ENCODE measurements at regions not wholly inside any gene's neighbourhood (a gene's known extent, or its start where the extent isn't known, plus 50 kb on each side); places are given as distances from the start of the nearest gene placed in this dataset.

GRCh38 chrX:131778269-131779218, 234.7 kb downstream of the OR13H1 start:
- peak in 1 of 4 experiments; percentile 54 for DNase-seq (ENCODE audit: low read depth in 4 of 4, low spot score in 1 of 4)

GRCh38 chrX:131779306-131779705, 235.4 kb downstream of the OR13H1 start:
- no peak for DNase-seq (ENCODE audit: low read depth in 4 of 4, low spot score in 1 of 4)

DNA sequence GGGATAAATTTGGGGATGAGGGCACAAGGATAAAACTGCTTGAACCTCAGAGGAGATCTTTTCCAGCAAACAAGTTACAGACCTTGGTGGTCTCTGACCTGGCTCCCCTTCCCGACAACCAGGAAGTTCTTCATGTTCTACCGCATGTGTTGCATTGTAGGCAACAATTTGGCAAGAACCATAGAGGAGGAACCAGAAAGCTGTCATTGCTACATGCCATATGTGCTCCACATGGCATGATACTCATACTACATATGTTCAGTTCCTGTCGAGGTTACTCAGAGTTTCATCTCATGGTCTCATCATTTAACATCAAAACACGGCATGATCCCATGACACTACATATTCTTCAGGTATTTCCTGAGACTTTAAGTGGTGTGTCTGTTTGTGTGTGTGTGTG, 235.9 kb downstream of the OR13H1 start:
- DNase-seq (ENCODE audit: low read depth in 4 of 4, low spot score in 1 of 4), result no peak

- no peak for DNase-seq (ENCODE audit: low read depth in 4 of 4, low spot score in 1 of 4)
Measured at GRCh38 chrX:131782646-131783045, 238.8 kb downstream of the OR13H1 start.

- DNase-seq (ENCODE audit: low read depth in 4 of 4, low spot score in 1 of 4), result peak in 1 of 4 experiments; percentile 46
Measured at GRCh38 chrX:131783555-131784308, 239.4 kb upstream of the STK26 start.

- no peak for DNase-seq (ENCODE audit: low read depth in 4 of 4, low spot score in 1 of 4)
Measured at GRCh38 chrX:131789664-131790063, 233.4 kb upstream of the STK26 start.

- no peak for DNase-seq (ENCODE audit: low read depth in 4 of 4, low spot score in 1 of 4)
Measured at GRCh38 chrX:131791608-131792355, 231.3 kb upstream of the STK26 start.

DNA sequence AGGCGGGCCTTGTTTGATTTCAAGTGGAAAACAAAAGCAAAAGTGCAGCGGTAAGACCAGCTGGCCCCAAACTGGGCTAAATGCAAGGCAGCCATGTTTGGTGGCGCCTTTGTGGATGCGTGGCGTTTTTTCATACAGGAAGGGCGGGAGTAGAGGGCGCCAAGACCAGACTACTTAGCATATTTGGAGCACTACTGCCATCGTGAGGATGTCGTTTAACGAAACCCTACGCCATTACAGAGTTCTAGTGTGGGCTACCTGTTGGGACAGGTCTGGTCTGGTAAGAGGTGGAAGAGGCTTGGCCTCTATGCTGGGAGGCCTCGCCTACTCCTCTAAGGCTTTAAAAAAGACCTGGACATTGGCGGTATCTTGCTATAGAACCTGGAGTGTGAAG, 230.7 kb upstream of the STK26 start:
- peak in 1 of 4 experiments; percentile 72 for DNase-seq (ENCODE audit: low read depth in 4 of 4, low spot score in 1 of 4)

GRCh38 chrX:131792789-131793462, 230.2 kb upstream of the STK26 start:
- peak in 1 of 4 experiments; percentile 80 for DNase-seq (ENCODE audit: low read depth in 4 of 4, low spot score in 1 of 4)

DNA sequence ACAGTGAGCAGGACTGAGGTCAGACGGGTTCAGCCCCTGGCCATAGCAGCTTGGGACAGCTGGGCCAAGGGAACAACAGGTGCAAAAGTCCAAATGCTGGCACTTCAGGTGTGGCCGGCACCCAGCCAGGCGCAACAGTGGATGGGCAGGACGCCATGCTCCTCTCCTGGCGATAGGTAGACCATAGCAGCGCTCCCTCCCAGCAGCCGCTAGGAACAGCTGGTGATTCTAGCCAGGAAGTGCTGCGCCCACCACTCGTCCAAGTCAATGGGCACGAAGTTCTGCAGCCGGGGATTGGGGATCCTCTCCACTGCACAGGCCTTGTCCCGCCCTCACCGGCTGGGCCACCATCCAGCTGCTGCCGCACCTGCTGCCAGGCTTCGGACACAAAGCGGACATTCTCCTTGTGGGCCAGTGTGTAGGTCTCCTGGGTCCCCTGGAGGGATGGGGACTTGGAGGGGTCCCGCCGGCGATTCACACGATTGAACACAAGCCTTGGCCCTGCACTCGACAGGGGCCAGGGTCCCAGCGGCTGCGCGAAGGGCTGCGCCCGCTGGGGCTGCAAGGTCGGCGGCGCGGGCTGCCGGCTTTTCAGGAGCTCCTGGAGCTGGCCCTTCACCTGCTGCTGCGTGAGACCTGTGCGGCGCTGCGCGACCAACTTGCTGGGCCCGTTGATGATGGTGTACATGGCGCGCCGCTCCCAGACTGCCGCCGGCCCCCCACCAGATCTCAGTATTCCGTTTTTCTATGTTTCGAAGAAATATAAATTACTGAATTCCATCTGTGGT, 227.5 kb upstream of the STK26 start:
- DNase-seq (ENCODE audit: low read depth in 4 of 4, low spot score in 1 of 4), result no peak

GRCh38 chrX:131801066-131801465, 222.0 kb upstream of the STK26 start:
- DNase-seq (ENCODE audit: low read depth in 4 of 4, low spot score in 1 of 4), result no peak

GRCh38 chrX:131801911-131802310, 221.2 kb upstream of the STK26 start:
- DNase-seq (ENCODE audit: low read depth in 4 of 4, low spot score in 1 of 4), result no peak

DNA sequence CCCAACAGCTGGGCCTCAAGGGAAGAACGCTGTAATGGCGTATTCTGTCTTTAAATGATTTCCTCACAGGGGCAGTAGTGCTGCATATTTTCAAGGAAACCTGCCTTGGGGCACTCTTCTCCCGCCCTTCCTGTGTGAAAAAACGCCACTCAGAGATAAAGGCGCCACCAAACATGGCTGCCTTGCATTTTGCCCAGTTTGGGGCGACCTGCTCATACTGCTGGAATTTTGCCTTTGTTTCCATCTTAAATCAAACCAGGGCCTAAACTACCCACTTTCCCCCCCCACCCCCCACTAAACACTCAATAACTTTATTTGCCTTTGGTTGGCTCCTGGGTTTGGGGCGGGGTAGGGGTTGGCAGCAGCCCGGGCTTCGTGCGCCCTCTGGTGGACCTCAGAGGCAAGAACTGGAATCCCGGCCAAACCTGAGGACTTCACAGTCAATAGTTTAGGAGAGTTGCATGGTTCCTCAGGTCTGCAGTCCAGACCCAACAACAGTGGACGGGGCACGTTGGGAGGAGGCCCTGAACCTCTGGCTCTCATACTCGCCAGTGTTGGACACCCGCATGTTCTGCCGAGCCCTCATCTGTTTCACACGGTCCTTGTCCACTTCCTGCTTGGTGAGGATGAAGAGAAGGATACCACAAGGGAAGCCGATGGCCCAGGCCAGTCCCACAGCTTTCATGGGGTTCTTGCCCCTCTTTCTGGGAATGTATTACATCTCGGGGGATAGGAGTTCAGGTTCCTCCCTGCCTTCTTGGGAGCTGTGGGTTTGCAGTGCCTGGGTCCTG, 220.1 kb upstream of the STK26 start:
- DNase-seq (ENCODE audit: low read depth in 4 of 4, low spot score in 1 of 4), result no peak

DNA sequence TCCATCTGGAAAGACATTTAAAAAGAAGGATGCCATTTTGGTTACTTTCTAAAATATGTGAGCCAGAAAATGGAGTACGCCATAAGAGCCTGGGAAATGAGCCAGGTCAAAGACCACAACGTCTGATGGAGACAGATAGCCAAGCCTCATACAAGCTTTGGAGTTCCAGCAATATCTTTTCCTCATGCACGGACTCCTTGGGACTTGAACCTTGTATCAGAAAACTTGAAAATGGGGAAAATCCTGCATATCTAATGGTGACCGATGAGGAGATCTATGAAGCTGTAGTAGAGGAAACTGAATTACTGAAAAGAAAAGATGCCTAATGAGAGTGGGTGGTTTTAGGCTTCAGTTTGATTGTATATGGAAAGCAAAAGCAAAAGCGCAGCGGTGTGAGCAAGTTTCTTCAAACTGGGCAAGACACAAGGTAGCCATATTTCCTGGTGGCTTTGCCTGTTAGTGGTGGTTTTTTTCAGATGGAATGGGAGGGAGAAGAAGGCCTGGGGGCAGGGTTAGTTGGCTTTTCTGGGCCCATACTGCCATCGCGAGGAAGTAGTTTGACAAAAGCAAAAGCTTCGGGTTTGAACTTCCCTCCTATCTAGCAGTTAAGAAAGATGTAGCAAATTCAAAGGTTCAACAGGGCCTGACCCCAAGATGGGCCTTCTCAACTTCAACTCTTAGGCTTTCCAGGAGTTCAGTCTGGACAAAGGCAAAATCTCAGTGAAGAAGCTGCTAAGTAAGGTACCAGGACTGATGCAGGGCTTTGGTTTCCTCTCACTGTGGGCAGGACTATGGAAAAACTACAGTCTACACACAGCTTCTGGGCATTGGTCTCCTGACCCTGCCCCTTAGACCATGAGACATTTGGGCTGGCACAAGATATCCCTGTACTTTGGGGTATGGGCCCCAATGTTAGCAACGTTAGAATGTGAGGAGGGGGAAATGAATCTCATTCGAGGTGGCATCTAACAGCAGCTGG, 210.0 kb upstream of the STK26 start:
- peak in 2 of 4 experiments; percentile 13 to 33 for DNase-seq (ENCODE audit: low read depth in 4 of 4, low spot score in 1 of 4)

GRCh38 chrX:131816551-131817136, 206.5 kb upstream of the STK26 start:
- DNase-seq (ENCODE audit: low read depth in 4 of 4, low spot score in 1 of 4), result peak; percentile 43 to 75 (median 50)

DNA sequence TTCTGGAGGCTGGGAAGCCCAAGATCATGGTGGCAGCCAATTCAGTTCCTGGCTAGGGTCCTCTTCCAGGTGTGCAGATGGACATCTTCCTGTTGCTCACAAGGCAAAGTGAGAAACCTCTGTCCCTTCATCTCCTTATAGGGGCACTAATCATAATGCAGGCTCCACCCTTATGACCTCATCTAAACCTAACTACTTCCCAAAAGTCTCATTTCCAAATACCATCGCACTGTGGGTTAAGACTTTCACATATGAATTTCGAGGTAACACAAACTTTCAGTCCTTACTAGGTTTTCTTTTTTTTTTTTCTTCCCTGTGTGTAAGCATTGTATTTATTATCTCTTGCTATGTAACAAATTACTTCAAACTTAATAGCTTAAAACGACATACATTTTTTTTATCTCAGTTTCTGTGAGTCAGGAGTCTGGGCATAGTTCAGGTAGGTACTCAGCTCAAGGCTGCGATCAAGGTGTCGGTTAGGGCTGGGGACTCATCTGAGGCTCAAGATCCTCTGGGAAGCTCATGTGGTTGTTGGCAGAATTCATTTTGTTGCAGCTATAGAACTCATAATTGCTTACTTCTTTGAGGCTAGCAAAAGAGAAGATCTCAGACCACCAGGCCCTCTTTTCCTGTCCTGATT, 204.7 kb upstream of the STK26 start:
- DNase-seq (ENCODE audit: low read depth in 4 of 4, low spot score in 1 of 4), result no peak

GRCh38 chrX:131821945-131822622, 201.0 kb upstream of the STK26 start:
- DNase-seq (ENCODE audit: low read depth in 4 of 4, low spot score in 1 of 4), result peak in 1 of 4 experiments; percentile 64
